PC-3 (cell line): ENCODE measurements at regions not wholly inside any gene's neighbourhood (a gene's known extent, or its start where the extent isn't known, plus 50 kb on each side); places are given as distances from the start of the nearest gene placed in this dataset.

Experiments
- ATAC-seq: fragments of 200-7000 bp; cut with Tn5 transposase; 2 replicates; pipeline ENCODE4 v1.9.1; 2020; ENCODE audit warnings: mild to moderate bottlenecking, moderate library complexity
- BruUV-seq: library from RNA; stranded (reverse); fragments of 400-500 nt; replicated peaks from 2 replicates; lab custom pipeline; 2021; lab: Mats Ljungman, UMichigan
- CTCF ChIA-PET: fragments of 300-600 bp; sonication (Branson Sonifier 250); formaldehyde crosslinking; loops from one replicate; lab custom pipeline; 2022; ENCODE audit warnings: antibody characterized with exemption; lab: Charles Lee
- POLR2A ChIA-PET: fragments of 300-600 bp; sonication (Branson Sonifier 250); formaldehyde crosslinking; loops from one replicate; lab custom pipeline; 2022; ENCODE audit warnings: antibody characterized with exemption; ENCODE audit not compliant: unreplicated experiment; lab: Charles Lee
- DNase-seq: peaks from one replicate; pipeline ENCODE4 v3.0.0-alpha.2; 2015
- H2AFZ ChIP-seq: fragments of 300-600 bp; sonication (generic); 2 replicates; pipeline ENCODE4 v1.6.0; 2016; ENCODE audit warnings: antibody characterized with exemption, low read length
- H3F3A ChIP-seq: fragments of 300-600 bp; sonication (generic); one replicate; pipeline ENCODE4 v1.6.0; 2017; ENCODE audit warnings: antibody characterized with exemption, low read length, control low read depth, mild to moderate bottlenecking; ENCODE audit not compliant: unreplicated experiment
- H3K27ac ChIP-seq: fragments of 300-600 bp; sonication (generic); 2 replicates; pipeline ENCODE4 v1.5.1; 2016; ENCODE audit warnings: mild to moderate bottlenecking, low read length
- H3K27me3 ChIP-seq: fragments of 300-600 bp; sonication (generic); 2 replicates; pipeline ENCODE4 v1.6.1; 2016; ENCODE audit warnings: low read length, mixed read lengths
- H3K36me3 ChIP-seq: fragments of 300-600 bp; sonication (generic); 2 replicates; pipeline ENCODE4 v1.6.1; 2016; ENCODE audit warnings: low read depth, mixed run types, low read length, mixed read lengths
- H3K4me1 ChIP-seq: fragments of 300-600 bp; sonication (generic); 2 replicates; pipeline ENCODE4 v1.5.1; 2016; ENCODE audit warnings: low read length; ENCODE audit not compliant: insufficient read depth
- H3K4me2 ChIP-seq: fragments of 300-600 bp; sonication (generic); 2 replicates; pipeline ENCODE4 v1.6.0; 2016; ENCODE audit warnings: low read length
- H3K4me3 ChIP-seq: fragments of 300-600 bp; sonication (generic); 2 replicates; pipeline ENCODE4 v1.5.1; 2016; ENCODE audit warnings: mild to moderate bottlenecking, low read length, mixed read lengths
- H3K79me2 ChIP-seq: fragments of 300-600 bp; sonication (generic); 2 replicates; pipeline ENCODE4 v1.6.1; 2017; ENCODE audit warnings: low read length, mixed read lengths
- H3K9ac ChIP-seq: fragments of 300-600 bp; sonication (generic); 2 replicates; pipeline ENCODE4 v1.6.0; 2016; ENCODE audit warnings: mild to moderate bottlenecking, low read length
- H3K9me2 ChIP-seq: fragments of 300-600 bp; sonication (generic); replicated peaks from 2 replicates; pipeline ENCODE4 v1.6.1; 2016; ENCODE audit warnings: mixed run types, low read length, mixed read lengths
- H3K9me3 ChIP-seq: fragments of 300-600 bp; sonication (generic); 2 replicates; pipeline ENCODE4 v1.6.1; 2016; ENCODE audit warnings: low read length, mixed read lengths
- H4K20me1 ChIP-seq: fragments of 300-600 bp; sonication (generic); 2 replicates; pipeline ENCODE4 v1.6.1; 2016; ENCODE audit warnings: low read length, mixed read lengths
- CTCF ChIP-seq: fragments of 300-600 bp; sonication (generic); conservative IDR thresholded peaks from 2 replicates; pipeline ENCODE4 v1.5.1; 2017; ENCODE audit warnings: antibody characterized with exemption, low read depth, mild to moderate bottlenecking, low read length
- EZH2 ChIP-seq: fragments of 300-600 bp; sonication (generic); IDR thresholded peaks from one replicate; pipeline ENCODE4 v1.6.1; 2017; ENCODE audit warnings: antibody characterized with exemption, mild to moderate bottlenecking, low read length; ENCODE audit not compliant: unreplicated experiment
- EZH2phosphoT487 ChIP-seq: fragments of 300-600 bp; sonication (generic); IDR thresholded peaks from 2 replicates; pipeline ENCODE4 v1.6.1; 2018; ENCODE audit warnings: mild to moderate bottlenecking, antibody characterized with exemption, low read length, borderline replicate concordance
- intact Hi-C: fragments of 100-400 bp; cut with micrococcal nuclease; formaldehyde crosslinking; loops from 2 replicates; pipeline ENCODE4 v1.9.0; 2023

GRCh38 chr16:64532691-64533090, 589.2 kb downstream of the CDH11 start:
- Histone ChIP-seq H3K4me3 (no peak overlapping the region), H3K9me2 (no peaks in the 10 kb centered on the region), H3K9me3 (no peaks in the 10 kb centered on the region), H3K9ac (no peak overlapping the region), H2AFZ (no peak overlapping the region), H3K27ac (no peak overlapping the region), H3K27me3 (peaks cover 64% of the 10 kb centered on the region), H3K4me1 (no peaks in the 10 kb centered on the region), H3F3A (no peaks in the 10 kb centered on the region), H3K36me3 (no peaks in the 10 kb centered on the region), H3K79me2 (no peaks in the 10 kb centered on the region), H3K4me2 (no peak overlapping the region), H4K20me1 (no peaks in the 10 kb centered on the region)
- DNase-seq: no peak
- ChIA-PET CTCF (no interaction called here), POLR2A (no interaction called here)
- no TSS peak for BruUV-seq
- intact Hi-C loops: no loop called here
- ATAC-seq: no peak
- TF ChIP-seq CTCF (no peak), EZH2 (no peak), EZH2phosphoT487 (no peak)

GRCh38 chr16:64532117-64532516, 589.7 kb downstream of the CDH11 start:
- H3K9ac ChIP-seq: no peak overlapping the region
- H3F3A ChIP-seq: no peaks in the 10 kb centered on the region
- peaks cover 59% of the 10 kb centered on the region for H3K27me3 ChIP-seq
- no TSS peak for BruUV-seq
- TF ChIP-seq EZH2phosphoT487 (no peak), EZH2 (no peak)
- no peaks in the 10 kb centered on the region for H3K79me2 ChIP-seq
- ATAC-seq (no peak), DNase-seq (no peak)
- intact Hi-C loops: no loop called here
- H3K9me2 ChIP-seq: no peaks in the 10 kb centered on the region
- H3K4me3 ChIP-seq: no peak overlapping the region
- H3K36me3 ChIP-seq: no peaks in the 10 kb centered on the region
- POLR2A ChIA-PET: no interaction called here
- no peak overlapping the region for H3K27ac ChIP-seq
- H3K4me1 ChIP-seq: no peaks in the 10 kb centered on the region
- CTCF ChIA-PET: no interaction called here
- H2AFZ ChIP-seq: no peak overlapping the region
- H3K4me2 ChIP-seq: no peak overlapping the region
- no peaks in the 10 kb centered on the region for H3K9me3 ChIP-seq
- no peaks in the 10 kb centered on the region for H4K20me1 ChIP-seq

- CTCF ChIA-PET: no interaction called here
- intact Hi-C loops: no loop called here
- BruUV-seq: no TSS peak
- no peak overlapping the region for H3K27ac ChIP-seq
- TF ChIP-seq EZH2phosphoT487: no peak
- no peaks in the 10 kb centered on the region for H3K9me2 ChIP-seq
- no peaks in the 10 kb centered on the region for H3K4me1 ChIP-seq
- POLR2A ChIA-PET: no interaction called here
- no peaks in the 10 kb centered on the region for H3K79me2 ChIP-seq
- H3K9ac ChIP-seq: no peak overlapping the region
- H3F3A ChIP-seq: no peaks in the 10 kb centered on the region
- H3K27me3 ChIP-seq: peaks cover 53% of the 10 kb centered on the region
- H2AFZ ChIP-seq: no peak overlapping the region
- H3K36me3 ChIP-seq: no peaks in the 10 kb centered on the region
- DNase-seq (no peak), ATAC-seq (no peak)
- no peak overlapping the region for H3K4me3 ChIP-seq
- H3K4me2 ChIP-seq: no peak overlapping the region
- no peaks in the 10 kb centered on the region for H4K20me1 ChIP-seq
- no peaks in the 10 kb centered on the region for H3K9me3 ChIP-seq
Observed at GRCh38 chr16:64531401-64531800, 590.5 kb downstream of the CDH11 start.

GRCh38 chr16:64522548-64522947, 599.3 kb downstream of the CDH11 start:
- H3K4me1 ChIP-seq: no peaks in the 10 kb centered on the region
- H3K27me3 ChIP-seq: peaks cover 24% of the 10 kb centered on the region
- ChIA-PET CTCF (no interaction called here), POLR2A (no interaction called here)
- no peak for TF ChIP-seq CTCF
- TF ChIP-seq EZH2: no peak
- TF ChIP-seq EZH2phosphoT487: no peak
- no peak overlapping the region for H2AFZ ChIP-seq
- H4K20me1 ChIP-seq: no peaks in the 10 kb centered on the region
- no peak overlapping the region for H3K4me2 ChIP-seq
- H3K27ac ChIP-seq: no peak overlapping the region
- H3K4me3 ChIP-seq: no peak overlapping the region
- no peak overlapping the region for H3K9ac ChIP-seq
- no TSS peak for BruUV-seq
- DNase-seq (no peak), ATAC-seq (no peak)
- no peaks in the 10 kb centered on the region for H3K9me2 ChIP-seq
- H3F3A ChIP-seq: no peaks in the 10 kb centered on the region
- H3K79me2 ChIP-seq: no peaks in the 10 kb centered on the region
- no peaks in the 10 kb centered on the region for H3K36me3 ChIP-seq
- intact Hi-C loops: no loop called here
- no peaks in the 10 kb centered on the region for H3K9me3 ChIP-seq
